ENCODE measurements at regions not wholly inside any gene's neighbourhood (a gene's known extent, or its start where the extent isn't known, plus 50 kb on each side); places are given as distances from the start of the nearest gene placed in this dataset.
"Not testable (repeated sequence)": the region's sequence is repeated elsewhere in the genome, so short reads cannot be mapped to it uniquely, and the experiment has no call there.

DNA sequence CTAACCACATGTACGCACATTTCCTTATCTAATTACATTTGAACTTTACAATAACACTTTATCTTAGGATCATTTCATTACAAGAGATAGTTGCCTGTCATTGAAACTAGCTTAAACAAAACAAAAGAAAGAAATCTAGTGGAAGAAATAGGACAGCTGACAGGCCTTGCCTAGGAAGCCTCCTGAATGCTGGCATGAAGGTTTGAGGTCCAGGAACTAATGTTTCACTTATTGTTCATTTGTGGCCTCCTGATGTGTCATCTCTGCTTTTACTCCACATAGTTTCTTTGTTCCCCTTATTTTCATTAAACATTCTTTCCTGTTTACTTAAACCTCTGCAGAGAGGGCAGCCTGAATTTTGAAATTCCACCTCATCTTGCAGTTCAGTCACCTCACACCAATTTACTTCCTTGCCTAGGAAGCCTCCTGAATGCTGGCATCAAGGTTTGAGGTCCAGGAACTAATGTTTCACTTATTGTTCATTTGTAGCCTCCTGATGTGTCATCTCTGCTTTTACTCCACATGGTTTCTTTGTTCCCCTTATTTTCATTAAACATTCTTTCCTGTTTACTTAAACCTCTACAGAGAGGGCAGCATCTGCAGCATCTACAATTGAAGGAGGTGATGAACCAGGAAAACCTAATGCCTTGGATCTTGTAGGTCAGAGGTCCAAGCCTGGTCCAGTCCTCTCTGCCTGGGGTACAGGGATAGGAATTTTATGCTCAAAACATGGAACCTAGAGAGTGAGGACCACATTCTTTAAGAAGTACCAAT, 319.2 kb downstream of the SPATA31A1 start:
- TF ChIP-seq POLR2A (IDR thresholded peaks at IDR 0.05): not testable (repeated sequence)
- TF ChIP-seq, protein P1, sequence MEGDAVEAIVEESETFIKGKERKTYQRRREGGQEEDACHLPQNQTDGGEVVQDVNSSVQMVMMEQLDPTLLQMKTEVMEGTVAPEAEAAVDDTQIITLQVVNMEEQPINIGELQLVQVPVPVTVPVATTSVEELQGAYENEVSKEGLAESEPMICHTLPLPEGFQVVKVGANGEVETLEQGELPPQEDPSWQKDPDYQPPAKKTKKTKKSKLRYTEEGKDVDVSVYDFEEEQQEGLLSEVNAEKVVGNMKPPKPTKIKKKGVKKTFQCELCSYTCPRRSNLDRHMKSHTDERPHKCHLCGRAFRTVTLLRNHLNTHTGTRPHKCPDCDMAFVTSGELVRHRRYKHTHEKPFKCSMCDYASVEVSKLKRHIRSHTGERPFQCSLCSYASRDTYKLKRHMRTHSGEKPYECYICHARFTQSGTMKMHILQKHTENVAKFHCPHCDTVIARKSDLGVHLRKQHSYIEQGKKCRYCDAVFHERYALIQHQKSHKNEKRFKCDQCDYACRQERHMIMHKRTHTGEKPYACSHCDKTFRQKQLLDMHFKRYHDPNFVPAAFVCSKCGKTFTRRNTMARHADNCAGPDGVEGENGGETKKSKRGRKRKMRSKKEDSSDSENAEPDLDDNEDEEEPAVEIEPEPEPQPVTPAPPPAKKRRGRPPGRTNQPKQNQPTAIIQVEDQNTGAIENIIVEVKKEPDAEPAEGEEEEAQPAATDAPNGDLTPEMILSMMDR (IDR thresholded peaks at IDR 0.05): not testable (repeated sequence)
